ENCODE measurements at regions not wholly inside any gene's neighbourhood (a gene's known extent, or its start where the extent isn't known, plus 50 kb on each side); places are given as distances from the start of the nearest gene placed in this dataset.

DNA sequence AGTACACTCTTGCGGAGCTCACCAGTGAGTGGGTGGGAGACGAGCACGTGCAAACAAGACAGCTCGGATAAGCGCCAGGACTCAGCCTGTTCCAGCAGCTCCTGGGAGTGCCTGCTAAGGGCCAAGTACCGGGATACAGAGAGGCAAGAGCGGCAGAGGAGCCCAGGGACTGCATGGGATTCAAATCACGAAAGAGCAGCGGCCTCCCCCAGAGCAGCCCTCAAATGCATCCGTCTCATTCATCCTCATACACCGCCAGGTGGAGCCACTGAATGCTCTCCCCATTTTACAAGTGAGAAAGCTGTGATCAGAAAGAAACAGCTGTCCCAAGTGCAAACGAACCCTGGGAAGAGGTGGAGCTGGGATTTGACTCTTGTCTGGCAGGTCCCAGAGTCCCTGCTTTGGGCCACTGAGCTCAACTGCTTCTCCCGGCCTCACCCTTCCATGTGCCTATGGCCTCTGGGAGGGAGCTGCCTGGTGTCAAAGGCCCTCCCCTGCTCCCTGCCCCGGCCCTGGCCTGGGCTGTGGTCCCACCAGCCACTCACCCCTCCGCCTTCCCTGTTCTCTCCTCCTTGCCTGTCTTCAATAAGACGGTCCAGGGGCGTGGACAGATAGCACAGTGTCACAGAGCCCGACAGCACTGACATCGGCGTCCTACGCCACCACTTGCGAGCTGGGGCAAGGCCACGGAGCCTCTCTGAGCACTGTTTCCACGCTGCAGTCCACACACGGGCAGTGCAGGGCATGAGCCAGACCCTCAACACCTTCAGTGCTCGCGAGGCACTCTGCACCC is 72.8 kb upstream of the TAF1B start:
- DNase-seq (peak in 1 of 2 donors; percentile 76), ATAC-seq (peak; percentile 51 to 85 (median 79))
- Mint-ChIP-seq H3K4me1 (peaks cover 0 to 15% of the 10 kb centered on the region in 2 donors), H3K36me3 (no peaks in the 10 kb centered on the region), H3K4me3 (no peak overlapping the region), H3K9me3 (no peaks in the 10 kb centered on the region), H3K27ac (no peak overlapping the region), H3K27me3 (ENCODE audit: low read depth in 2 of 2) (no peaks in the 10 kb centered on the region)
- no peaks in the 10 kb centered on the region for H3K27me3 ChIP-seq (ENCODE audit: control insufficient read depth, insufficient read depth, low read length)
- H3K4me1 ChIP-seq (ENCODE audit: control insufficient read depth, insufficient read depth, low read length), result peaks cover 12% of the 10 kb centered on the region
- TF ChIP-seq, protein P1, sequence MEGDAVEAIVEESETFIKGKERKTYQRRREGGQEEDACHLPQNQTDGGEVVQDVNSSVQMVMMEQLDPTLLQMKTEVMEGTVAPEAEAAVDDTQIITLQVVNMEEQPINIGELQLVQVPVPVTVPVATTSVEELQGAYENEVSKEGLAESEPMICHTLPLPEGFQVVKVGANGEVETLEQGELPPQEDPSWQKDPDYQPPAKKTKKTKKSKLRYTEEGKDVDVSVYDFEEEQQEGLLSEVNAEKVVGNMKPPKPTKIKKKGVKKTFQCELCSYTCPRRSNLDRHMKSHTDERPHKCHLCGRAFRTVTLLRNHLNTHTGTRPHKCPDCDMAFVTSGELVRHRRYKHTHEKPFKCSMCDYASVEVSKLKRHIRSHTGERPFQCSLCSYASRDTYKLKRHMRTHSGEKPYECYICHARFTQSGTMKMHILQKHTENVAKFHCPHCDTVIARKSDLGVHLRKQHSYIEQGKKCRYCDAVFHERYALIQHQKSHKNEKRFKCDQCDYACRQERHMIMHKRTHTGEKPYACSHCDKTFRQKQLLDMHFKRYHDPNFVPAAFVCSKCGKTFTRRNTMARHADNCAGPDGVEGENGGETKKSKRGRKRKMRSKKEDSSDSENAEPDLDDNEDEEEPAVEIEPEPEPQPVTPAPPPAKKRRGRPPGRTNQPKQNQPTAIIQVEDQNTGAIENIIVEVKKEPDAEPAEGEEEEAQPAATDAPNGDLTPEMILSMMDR (IDR thresholded peaks at IDR 0.05), result peak; percentile 58
- no peak overlapping the region for H3K27ac ChIP-seq (ENCODE audit: low read length)
- 75% methylated on average over 27 of the region's 27 CpGs for WGBS (ENCODE audit: insufficient coverage)
- no peaks in the 10 kb centered on the region for H3K9me3 ChIP-seq (ENCODE audit: control insufficient read depth, insufficient read depth, low read length)
- intact Hi-C loops (cut with micrococcal nuclease), result no loop called here
- no peaks in the 10 kb centered on the region for H3K36me3 ChIP-seq (ENCODE audit: control insufficient read depth, insufficient read depth, low read length)
- H3K4me3 ChIP-seq (ENCODE audit: low read length), result no peak overlapping the region

GRCh38 chr2:9771101-9771449 is 72.2 kb upstream of the TAF1B start:
- Histone ChIP-seq H3K27ac (ENCODE audit: low read length) (no peak overlapping the region), H3K36me3 (ENCODE audit: control insufficient read depth, insufficient read depth, low read length) (no peaks in the 10 kb centered on the region), H3K4me3 (ENCODE audit: low read length) (no peak overlapping the region), H3K4me1 (ENCODE audit: control insufficient read depth, insufficient read depth, low read length) (peaks cover 12% of the 10 kb centered on the region), H3K9me3 (ENCODE audit: control insufficient read depth, insufficient read depth, low read length) (no peaks in the 10 kb centered on the region), H3K27me3 (ENCODE audit: control insufficient read depth, insufficient read depth, low read length) (no peaks in the 10 kb centered on the region)
- DNase-seq (no peak), ATAC-seq (no peak)
- WGBS (ENCODE audit: insufficient coverage), result 90% methylated on average over 4 of the region's 5 CpGs
- H3K27me3 Mint-ChIP-seq (ENCODE audit: low read depth in 2 of 2), result no peaks in the 10 kb centered on the region
- no peaks in the 10 kb centered on the region for H3K9me3 Mint-ChIP-seq
- intact Hi-C loops (cut with micrococcal nuclease), result no loop called here
- no peak overlapping the region for H3K4me3 Mint-ChIP-seq
- TF ChIP-seq, protein P1 (IDR thresholded peaks at IDR 0.05), result no peak
- no peak overlapping the region for H3K27ac Mint-ChIP-seq
- peaks cover 0 to 15% of the 10 kb centered on the region in 2 donors for H3K4me1 Mint-ChIP-seq
- no peaks in the 10 kb centered on the region for H3K36me3 Mint-ChIP-seq

- Mint-ChIP-seq H3K9me3 (no peaks in the 10 kb centered on the region), H3K36me3 (no peaks in the 10 kb centered on the region), H3K27ac (no peak overlapping the region), H3K4me3 (no peak overlapping the region), H3K27me3 (ENCODE audit: low read depth in 2 of 2) (no peaks in the 10 kb centered on the region), H3K4me1 (peaks cover 0 to 11% of the 10 kb centered on the region in 2 donors)
- WGBS (ENCODE audit: insufficient coverage), result 79% methylated on average over 8 of the region's 8 CpGs
- H3K36me3 ChIP-seq (ENCODE audit: control insufficient read depth, insufficient read depth, low read length), result no peaks in the 10 kb centered on the region
- ATAC-seq (no peak), DNase-seq (no peak)
- TF ChIP-seq, protein P1 (IDR thresholded peaks at IDR 0.05), result no peak
- no peak overlapping the region for H3K4me3 ChIP-seq (ENCODE audit: low read length)
- peaks cover 12% of the 10 kb centered on the region for H3K4me1 ChIP-seq (ENCODE audit: control insufficient read depth, insufficient read depth, low read length)
- H3K27ac ChIP-seq (ENCODE audit: low read length), result no peak overlapping the region
- intact Hi-C loops (cut with micrococcal nuclease), result no loop called here
- no peaks in the 10 kb centered on the region for H3K9me3 ChIP-seq (ENCODE audit: control insufficient read depth, insufficient read depth, low read length)
- no peaks in the 10 kb centered on the region for H3K27me3 ChIP-seq (ENCODE audit: control insufficient read depth, insufficient read depth, low read length)
These were observed 71.7 kb upstream of the TAF1B start for GRCh38 chr2:9771481-9772017.
